HuH-7.5 (cell line): ENCODE measurements at regions not wholly inside any gene's neighbourhood (a gene's known extent, or its start where the extent isn't known, plus 50 kb on each side); places are given as distances from the start of the nearest gene placed in this dataset.
"Not testable (repeated sequence)": the region's sequence is repeated elsewhere in the genome, so short reads cannot be mapped to it uniquely, and the experiment has no call there.

ENCODE experiments used
- DNase-seq: peaks from one replicate; pipeline ENCODE4 v3.0.0; 2011; ENCODE audit warnings: low spot score

DNA sequence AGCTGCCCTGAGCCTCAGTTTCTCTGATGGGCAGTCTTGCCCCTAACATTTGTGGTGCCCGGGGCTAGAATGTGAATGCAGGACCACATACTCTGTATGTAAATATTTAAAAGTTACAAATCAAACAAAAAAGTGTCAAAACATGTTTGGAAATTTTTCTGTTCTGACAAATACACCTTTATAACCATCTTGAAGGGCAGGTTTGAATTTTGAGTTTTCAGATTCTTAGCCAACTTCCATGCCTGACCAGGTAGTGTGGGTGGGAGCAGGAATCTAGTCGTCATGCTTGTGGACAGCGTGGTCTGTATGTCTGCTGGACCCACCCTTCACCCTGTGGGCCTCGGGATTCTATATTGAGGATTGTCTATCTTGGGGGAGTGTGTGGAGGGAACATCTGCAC lies 325.1 kb downstream of the SOX4 start:
- DNase-seq: no peak

GRCh38 chr6:21922086-21922485 lies 328.5 kb downstream of the SOX4 start:
- DNase-seq: no peak

DNA sequence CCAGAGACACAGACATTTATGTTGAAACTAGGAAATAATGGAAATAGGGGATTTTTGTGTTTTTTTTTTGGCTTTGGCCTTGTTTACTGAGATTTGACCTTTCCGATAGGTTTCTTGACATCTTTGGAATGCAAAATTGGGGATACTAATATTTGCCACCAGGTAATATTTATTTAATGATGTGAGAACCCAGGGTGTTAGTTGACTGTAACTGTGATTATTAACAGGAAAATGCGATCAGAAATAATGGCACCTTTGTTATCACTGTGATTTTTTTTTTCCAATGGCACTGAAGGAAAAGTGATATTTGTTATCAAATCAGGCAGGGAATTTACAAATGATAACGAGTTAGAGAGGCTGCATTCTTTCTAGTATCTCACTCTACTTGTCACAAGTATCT lies 330.5 kb downstream of the SOX4 start:
- DNase-seq: no peak

DNA sequence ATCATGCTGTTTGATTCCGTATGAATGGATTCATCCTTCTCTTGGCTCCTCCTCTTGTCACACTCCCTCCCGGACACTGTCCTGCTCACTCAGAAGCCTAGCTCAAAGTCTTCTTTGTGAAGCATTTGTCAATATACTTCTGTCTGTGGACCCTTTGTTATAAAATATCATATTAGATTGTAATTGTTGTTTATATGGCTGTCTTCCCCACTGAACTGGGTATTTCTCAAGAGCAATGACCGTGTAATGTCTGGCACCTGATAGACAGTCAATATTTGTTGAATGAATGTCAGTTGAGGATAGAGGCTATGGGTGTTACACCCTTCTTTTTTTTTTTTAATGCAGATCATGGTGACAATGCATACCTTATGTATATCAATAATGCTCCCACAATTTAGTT lies 335.3 kb downstream of the SOX4 start:
- DNase-seq: no peak

DNA sequence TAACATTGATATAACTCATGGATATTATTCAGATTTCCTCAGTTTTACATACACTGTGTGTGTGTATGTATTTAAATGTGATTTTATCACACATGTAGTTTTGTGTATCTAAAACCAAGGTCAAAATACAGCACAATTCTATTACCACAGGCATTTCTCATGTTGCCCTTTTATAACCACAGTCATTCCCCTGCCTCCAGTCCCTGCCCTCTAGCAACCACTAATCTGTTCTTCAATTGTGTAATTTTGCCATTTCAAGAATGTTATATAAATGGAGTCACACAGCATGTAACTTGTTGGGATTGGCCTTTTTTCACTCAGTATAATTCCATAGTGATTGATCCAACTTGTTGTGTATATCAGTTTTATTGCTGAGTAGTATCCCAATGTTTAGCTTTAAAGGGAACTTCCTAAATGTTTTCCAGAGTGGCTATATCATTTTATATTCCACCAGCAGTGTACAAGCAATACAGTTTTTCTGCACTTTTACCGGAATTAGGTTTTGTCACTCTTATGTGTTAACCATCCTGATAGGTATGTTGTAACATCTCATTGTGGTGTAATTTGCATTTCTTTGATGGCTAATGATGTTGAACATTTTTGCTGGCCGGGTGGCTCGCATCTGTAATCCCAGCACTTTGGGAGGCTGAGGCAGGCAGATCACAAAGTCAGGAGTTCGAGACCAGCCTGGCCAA lies 338.2 kb downstream of the SOX4 start:
- no peak for DNase-seq

GRCh38 chr6:21933351-21933750 lies 339.8 kb downstream of the SOX4 start:
- no peak for DNase-seq

- DNase-seq: no peak
These were observed 341.6 kb downstream of the SOX4 start for GRCh38 chr6:21935142-21935541.

DNA sequence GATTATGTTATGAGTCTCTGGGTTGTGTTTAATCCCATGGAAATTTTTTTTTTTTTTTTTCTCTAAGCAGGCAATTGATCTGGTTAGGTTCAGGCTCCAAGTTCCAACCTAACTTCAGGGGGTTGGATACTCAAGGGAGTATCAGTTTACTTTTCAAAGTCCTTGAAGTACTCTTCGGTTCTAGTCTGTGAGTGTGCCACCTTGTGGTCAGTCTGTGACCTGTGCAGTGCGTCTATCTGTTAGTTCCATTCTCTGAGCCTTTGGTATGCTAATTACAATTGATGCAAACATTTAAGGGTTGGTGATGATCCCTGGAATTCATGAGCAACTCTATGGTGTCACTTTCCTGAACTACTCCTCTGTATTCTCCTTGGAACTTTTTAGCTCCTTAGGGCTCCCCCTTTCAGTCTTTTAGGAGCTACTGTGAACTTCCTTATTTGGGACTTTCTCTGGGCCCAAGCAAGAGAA lies 342.0 kb downstream of the SOX4 start:
- DNase-seq: no peak

- no peak for DNase-seq
These were observed 343.9 kb downstream of the SOX4 start for GRCh38 chr6:21937466-21937865.

DNA sequence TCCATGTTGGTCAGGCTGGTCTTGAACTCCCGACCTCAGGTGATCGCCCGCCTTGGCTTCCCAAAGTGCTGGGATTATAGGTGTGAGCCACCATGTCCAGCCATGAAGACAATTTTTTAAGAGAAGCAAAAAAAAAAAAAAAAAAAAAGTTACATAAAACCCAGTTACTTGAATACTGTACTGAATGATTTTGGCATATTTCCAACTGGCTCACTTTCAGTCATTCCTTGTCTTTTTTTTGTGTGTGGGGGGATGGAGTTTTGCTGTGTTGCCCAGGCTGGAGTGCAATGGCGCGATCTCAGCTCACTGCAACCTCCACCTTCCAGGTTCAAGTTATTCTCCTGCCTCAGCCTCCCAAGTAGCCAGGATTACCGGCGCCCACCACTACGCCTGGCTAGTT lies 345.5 kb downstream of the SOX4 start:
- DNase-seq: not testable (repeated sequence)

- DNase-seq: no peak
These were observed 348.4 kb downstream of the SOX4 start for GRCh38 chr6:21941926-21942325.

GRCh38 chr6:21942897-21943296 lies 349.3 kb downstream of the SOX4 start:
- DNase-seq: no peak

DNA sequence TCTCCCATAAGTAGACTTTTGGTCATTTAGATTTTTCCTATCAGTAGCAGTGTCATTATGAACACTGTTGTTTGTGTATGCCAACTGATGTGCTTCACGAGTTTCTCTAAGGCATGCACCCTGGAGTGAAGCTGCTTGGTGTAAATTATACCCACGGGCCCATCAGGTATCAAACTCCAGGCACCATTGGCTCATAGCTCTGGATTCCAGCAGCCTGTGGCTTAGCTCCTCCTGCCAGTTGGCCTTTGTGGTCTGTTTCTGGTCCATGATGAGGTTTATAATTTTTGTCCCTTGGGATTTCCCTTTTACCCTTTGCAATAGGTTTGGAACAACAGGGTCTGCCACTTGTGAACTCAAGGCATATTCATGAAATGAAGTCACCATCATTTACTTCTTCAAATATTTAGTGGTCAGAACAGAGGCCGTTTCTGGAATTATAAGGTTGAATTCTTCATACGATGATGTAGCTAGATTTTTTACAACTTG lies 350.5 kb downstream of the PRL start:
- DNase-seq: no peak

GRCh38 chr6:21947227-21947626 lies 349.6 kb downstream of the PRL start:
- DNase-seq: not testable (repeated sequence)

- no peak for DNase-seq
These were observed 349.0 kb downstream of the PRL start for GRCh38 chr6:21947731-21948386.

- DNase-seq: no peak
These were observed 347.5 kb downstream of the PRL start for GRCh38 chr6:21949211-21949801.

DNA sequence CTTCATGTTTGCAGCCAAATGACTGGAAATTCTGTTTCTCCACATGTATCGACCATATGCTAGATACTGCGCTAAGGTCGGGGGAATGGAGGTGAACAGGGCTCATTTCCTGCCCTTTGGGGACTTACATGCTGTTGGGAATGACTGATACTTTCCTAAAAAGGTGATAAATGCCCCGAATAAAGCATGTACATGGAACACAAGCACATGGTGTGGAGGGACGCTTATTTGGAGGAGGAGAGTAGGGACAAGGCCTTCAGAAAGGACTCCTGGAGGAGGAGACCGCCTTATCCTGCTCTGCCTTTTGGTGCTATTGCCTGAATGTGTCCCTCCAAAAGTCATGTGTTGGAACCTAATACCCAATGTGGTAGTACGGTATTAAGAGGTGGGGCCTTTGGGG lies 344.5 kb downstream of the PRL start:
- no peak for DNase-seq

DNA sequence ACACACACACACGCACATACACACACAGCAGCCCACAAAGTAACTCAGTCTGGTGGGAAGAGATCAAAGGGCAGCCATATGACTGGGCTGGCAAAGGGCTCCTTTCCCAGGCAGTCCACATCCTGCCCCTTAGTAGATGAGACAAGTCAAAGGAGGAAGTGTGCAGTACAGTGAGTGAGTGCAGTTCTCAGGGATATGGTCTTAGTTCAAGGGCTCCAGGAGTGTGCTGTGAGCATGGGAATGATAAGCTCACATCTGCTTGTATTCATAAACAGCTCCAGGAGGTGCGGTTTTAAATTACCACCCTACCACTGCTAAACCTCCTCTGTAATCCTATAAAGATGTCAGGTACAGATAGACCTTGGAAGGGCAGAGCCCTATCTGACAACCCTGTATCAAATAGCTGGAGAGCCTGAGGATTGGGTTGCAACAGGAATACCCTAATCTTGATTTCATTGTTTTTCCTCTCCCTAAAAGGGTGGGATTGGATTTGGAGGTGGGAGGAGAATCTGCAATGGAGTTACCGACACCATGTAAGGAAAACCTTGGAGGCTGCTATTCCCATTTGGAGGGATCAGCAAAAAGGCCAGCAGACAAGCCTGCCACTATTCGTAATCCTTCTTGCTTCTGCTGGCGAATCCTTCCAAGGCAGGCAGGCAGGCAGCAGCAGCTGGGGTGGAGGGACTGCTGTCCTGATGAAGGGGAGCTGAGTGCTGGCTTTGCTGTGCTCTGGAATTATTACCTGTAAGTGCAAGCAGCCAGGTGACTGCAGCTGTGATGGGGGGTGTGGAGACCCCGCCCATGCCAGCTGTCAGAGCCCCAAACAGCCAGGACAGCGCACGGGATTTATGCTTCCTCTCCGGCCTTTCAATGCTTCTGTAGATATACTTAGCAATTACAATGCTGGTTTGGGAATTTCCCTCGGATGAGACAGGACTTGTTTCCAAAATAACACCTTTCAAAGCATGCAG lies 342.7 kb downstream of the PRL start:
- DNase-seq: no peak

DNA sequence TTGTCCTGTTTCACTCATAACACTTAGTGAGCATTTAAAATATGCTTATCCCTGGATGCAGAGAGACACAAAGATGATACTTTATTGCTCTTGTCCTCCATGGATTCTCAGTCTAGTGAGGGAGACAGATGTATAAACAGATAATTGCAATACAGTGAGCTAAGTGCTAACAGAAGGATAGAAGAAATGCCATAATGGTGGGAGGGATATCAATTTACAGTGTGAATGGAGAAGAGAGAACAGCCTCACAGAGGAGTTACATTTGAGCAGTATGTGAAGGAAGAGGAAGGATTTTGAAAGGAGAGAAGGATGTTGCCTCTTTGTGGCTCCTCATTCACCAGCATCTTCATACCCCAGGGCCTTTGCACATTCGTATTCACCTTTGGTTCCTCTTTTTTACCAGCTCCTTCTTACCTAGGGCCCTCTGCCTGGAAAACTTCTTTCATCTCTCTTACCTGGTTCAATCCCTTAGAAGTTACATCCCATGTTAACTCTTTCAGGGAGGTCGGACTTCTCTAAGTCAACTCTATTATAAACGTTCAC lies 341.7 kb downstream of the PRL start:
- DNase-seq: no peak

GRCh38 chr6:21955951-21956350 lies 340.9 kb downstream of the PRL start:
- no peak for DNase-seq

GRCh38 chr6:21958428-21958827 lies 338.4 kb downstream of the PRL start:
- no peak for DNase-seq

DNA sequence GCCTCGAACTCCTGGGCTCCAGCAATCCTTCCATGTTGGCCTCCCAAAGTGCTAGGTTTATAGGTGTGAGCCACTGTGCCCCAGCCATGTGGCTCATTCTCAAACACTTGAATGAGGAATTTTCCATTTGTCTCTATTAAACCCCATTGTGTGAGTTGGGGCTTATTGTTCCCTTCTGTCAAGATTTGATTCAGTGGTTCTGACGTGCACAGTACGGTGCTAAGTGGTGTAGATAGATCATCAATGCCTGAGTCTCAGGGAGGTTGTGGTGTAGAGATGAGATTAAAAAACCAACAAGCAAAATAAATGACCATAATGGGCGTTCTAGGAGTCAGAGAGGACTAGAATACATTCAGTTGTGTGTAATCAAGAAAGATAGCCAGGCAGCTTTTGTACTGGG lies 335.6 kb downstream of the PRL start:
- no peak for DNase-seq
